ENCODE measurements at regions not wholly inside any gene's neighbourhood (a gene's known extent, or its start where the extent isn't known, plus 50 kb on each side); places are given as distances from the start of the nearest gene placed in this dataset.

DNA sequence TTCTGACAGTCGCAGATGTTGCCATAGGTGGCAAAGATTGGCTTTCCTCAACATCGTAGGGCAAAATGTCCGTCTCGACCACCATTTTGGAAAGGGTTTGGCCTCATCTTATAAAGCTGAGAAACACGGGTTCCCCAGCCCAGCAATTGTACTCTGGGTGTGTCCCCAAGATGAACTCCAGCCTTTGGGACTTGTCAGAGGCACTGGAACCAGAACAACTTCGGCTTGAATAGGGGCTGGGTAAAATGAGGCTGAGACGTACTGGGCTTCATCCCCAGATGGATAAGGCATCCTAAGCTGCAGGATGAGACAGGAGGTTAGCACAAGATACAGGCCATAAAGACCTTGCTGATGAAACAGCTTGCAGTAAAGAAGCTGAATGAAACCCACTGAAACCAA is 151.9 kb downstream of the CRLF2 start:
- Mint-ChIP-seq H3K4me3 (no peak overlapping the region), H3K27ac (no peak overlapping the region), H3K9me3 (peaks cover 97% of the 10 kb centered on the region), H3K27me3 (ENCODE audit: insufficient read depth, low read depth, poor library complexity) (peaks cover 3% of the 10 kb centered on the region), H3K4me1 (no peaks in the 10 kb centered on the region), H3K36me3 (ENCODE audit: low read depth) (peaks cover 53% of the 10 kb centered on the region)
- no peak for ATAC-seq
- Histone ChIP-seq H3K4me3 (no peak overlapping the region), H3K4me1 (ENCODE audit: insufficient read depth) (no peaks in the 10 kb centered on the region), H3F3A (replicated peaks; ENCODE audit: low read depth) (no peaks in the 10 kb centered on the region), H2AFZ (no peak overlapping the region), H3K27me3 (ENCODE audit: insufficient read depth) (no peaks in the 10 kb centered on the region), H4K20me1 (replicated peaks; ENCODE audit: insufficient read depth) (no peaks in the 10 kb centered on the region), H3K36me3 (ENCODE audit: insufficient read depth) (no peaks in the 10 kb centered on the region; the same call in 1 of the 2 replicates), H3K9me2 (ENCODE audit: insufficient read depth) (peaks cover 9% of the 10 kb centered on the region; the same call in 1 of the 2 replicates), H3K79me2 (replicated peaks; ENCODE audit: insufficient read depth) (no peaks in the 10 kb centered on the region), H3K27ac (ENCODE audit: low read depth) (no peak overlapping the region), H3K4me2 (no peak overlapping the region)
- TF ChIP-seq, protein P1, sequence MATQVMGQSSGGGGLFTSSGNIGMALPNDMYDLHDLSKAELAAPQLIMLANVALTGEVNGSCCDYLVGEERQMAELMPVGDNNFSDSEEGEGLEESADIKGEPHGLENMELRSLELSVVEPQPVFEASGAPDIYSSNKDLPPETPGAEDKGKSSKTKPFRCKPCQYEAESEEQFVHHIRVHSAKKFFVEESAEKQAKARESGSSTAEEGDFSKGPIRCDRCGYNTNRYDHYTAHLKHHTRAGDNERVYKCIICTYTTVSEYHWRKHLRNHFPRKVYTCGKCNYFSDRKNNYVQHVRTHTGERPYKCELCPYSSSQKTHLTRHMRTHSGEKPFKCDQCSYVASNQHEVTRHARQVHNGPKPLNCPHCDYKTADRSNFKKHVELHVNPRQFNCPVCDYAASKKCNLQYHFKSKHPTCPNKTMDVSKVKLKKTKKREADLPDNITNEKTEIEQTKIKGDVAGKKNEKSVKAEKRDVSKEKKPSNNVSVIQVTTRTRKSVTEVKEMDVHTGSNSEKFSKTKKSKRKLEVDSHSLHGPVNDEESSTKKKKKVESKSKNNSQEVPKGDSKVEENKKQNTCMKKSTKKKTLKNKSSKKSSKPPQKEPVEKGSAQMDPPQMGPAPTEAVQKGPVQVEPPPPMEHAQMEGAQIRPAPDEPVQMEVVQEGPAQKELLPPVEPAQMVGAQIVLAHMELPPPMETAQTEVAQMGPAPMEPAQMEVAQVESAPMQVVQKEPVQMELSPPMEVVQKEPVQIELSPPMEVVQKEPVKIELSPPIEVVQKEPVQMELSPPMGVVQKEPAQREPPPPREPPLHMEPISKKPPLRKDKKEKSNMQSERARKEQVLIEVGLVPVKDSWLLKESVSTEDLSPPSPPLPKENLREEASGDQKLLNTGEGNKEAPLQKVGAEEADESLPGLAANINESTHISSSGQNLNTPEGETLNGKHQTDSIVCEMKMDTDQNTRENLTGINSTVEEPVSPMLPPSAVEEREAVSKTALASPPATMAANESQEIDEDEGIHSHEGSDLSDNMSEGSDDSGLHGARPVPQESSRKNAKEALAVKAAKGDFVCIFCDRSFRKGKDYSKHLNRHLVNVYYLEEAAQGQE (IDR thresholded peaks at IDR 0.05; ENCODE audit: unreplicated experiment), result no peak
- TF ChIP-seq POLR2AphosphoS5 (IDR thresholded peaks at IDR 0.05; ENCODE audit: low read depth) (no peak), JUNB (IDR thresholded peaks at IDR 0.05; ENCODE audit: unreplicated experiment) (no peak), STAT1 (IDR thresholded peaks at IDR 0.05; ENCODE audit: unreplicated experiment) (no peak), EZH2phosphoT487 (IDR thresholded peaks at IDR 0.05; ENCODE audit: unreplicated experiment) (no peak), EZH2 (IDR thresholded peaks at IDR 0.05; ENCODE audit: low read depth, unreplicated experiment) (no peak), NANOG (IDR thresholded peaks at IDR 0.05; ENCODE audit: borderline replicate concordance) (no peak), CREB1 (CRISPR knock-in tag; IDR thresholded peaks at IDR 0.05; ENCODE audit: low read depth) (no peak), ZNF331 (CRISPR knock-in tag; IDR thresholded peaks at IDR 0.05; ENCODE audit: low read depth) (no peak), ZNF114 (CRISPR knock-in tag; IDR thresholded peaks at IDR 0.05) (no peak)
- TF ChIP-seq, protein P2, sequence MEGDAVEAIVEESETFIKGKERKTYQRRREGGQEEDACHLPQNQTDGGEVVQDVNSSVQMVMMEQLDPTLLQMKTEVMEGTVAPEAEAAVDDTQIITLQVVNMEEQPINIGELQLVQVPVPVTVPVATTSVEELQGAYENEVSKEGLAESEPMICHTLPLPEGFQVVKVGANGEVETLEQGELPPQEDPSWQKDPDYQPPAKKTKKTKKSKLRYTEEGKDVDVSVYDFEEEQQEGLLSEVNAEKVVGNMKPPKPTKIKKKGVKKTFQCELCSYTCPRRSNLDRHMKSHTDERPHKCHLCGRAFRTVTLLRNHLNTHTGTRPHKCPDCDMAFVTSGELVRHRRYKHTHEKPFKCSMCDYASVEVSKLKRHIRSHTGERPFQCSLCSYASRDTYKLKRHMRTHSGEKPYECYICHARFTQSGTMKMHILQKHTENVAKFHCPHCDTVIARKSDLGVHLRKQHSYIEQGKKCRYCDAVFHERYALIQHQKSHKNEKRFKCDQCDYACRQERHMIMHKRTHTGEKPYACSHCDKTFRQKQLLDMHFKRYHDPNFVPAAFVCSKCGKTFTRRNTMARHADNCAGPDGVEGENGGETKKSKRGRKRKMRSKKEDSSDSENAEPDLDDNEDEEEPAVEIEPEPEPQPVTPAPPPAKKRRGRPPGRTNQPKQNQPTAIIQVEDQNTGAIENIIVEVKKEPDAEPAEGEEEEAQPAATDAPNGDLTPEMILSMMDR (conservative IDR thresholded peaks at IDR 0.05; ENCODE audit: low read depth in 2 of 2), result no peak
- TF ChIP-seq, protein P3, sequence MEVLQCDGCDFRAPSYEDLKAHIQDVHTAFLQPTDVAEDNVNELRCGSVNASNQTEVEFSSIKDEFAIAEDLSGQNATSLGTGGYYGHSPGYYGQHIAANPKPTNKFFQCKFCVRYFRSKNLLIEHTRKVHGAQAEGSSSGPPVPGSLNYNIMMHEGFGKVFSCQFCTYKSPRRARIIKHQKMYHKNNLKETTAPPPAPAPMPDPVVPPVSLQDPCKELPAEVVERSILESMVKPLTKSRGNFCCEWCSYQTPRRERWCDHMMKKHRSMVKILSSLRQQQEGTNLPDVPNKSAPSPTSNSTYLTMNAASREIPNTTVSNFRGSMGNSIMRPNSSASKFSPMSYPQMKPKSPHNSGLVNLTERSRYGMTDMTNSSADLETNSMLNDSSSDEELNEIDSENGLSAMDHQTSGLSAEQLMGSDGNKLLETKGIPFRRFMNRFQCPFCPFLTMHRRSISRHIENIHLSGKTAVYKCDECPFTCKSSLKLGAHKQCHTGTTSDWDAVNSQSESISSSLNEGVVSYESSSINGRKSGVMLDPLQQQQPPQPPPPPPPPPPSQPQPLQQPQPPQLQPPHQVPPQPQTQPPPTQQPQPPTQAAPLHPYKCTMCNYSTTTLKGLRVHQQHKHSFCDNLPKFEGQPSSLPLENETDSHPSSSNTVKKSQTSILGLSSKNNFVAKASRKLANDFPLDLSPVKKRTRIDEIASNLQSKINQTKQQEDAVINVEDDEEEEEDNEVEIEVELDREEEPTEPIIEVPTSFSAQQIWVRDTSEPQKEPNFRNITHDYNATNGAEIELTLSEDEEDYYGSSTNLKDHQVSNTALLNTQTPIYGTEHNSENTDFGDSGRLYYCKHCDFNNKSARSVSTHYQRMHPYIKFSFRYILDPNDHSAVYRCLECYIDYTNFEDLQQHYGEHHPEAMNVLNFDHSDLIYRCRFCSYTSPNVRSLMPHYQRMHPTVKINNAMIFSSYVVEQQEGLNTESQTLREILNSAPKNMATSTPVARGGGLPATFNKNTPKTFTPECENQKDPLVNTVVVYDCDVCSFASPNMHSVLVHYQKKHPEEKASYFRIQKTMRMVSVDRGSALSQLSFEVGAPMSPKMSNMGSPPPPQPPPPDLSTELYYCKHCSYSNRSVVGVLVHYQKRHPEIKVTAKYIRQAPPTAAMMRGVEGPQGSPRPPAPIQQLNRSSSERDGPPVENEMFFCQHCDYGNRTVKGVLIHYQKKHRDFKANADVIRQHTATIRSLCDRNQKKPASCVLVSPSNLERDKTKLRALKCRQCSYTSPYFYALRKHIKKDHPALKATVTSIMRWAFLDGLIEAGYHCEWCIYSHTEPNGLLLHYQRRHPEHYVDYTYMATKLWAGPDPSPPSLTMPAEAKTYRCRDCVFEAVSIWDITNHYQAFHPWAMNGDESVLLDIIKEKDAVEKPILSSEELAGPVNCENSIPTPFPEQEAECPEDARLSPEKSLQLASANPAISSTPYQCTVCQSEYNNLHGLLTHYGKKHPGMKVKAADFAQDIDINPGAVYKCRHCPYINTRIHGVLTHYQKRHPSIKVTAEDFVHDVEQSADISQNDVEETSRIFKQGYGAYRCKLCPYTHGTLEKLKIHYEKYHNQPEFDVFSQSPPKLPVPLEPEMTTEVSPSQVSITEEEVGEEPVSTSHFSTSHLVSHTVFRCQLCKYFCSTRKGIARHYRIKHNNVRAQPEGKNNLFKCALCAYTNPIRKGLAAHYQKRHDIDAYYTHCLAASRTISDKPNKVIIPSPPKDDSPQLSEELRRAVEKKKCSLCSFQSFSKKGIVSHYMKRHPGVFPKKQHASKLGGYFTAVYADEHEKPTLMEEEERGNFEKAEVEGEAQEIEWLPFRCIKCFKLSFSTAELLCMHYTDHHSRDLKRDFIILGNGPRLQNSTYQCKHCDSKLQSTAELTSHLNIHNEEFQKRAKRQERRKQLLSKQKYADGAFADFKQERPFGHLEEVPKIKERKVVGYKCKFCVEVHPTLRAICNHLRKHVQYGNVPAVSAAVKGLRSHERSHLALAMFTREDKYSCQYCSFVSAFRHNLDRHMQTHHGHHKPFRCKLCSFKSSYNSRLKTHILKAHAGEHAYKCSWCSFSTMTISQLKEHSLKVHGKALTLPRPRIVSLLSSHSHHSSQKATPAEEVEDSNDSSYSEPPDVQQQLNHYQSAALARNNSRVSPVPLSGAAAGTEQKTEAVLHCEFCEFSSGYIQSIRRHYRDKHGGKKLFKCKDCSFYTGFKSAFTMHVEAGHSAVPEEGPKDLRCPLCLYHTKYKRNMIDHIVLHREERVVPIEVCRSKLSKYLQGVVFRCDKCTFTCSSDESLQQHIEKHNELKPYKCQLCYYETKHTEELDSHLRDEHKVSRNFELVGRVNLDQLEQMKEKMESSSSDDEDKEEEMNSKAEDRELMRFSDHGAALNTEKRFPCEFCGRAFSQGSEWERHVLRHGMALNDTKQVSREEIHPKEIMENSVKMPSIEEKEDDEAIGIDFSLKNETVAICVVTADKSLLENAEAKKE (CRISPR knock-in tag; IDR thresholded peaks at IDR 0.05), result no peak
- TF ChIP-seq, protein P4, sequence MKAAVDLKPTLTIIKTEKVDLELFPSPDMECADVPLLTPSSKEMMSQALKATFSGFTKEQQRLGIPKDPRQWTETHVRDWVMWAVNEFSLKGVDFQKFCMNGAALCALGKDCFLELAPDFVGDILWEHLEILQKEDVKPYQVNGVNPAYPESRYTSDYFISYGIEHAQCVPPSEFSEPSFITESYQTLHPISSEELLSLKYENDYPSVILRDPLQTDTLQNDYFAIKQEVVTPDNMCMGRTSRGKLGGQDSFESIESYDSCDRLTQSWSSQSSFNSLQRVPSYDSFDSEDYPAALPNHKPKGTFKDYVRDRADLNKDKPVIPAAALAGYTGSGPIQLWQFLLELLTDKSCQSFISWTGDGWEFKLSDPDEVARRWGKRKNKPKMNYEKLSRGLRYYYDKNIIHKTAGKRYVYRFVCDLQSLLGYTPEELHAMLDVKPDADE (IDR thresholded peaks at IDR 0.05), result no peak
- no peak for DNase-seq (ENCODE audit: low spot score)

Data from GM23338 (cell line).